ENCODE measurements at regions not wholly inside any gene's neighbourhood (a gene's known extent, or its start where the extent isn't known, plus 50 kb on each side); places are given as distances from the start of the nearest gene placed in this dataset.

GRCh38 chr4:13851085-13851940 is 223.8 kb upstream of the BOD1L1 start:
- Histone ChIP-seq H3K4me1 (ENCODE audit: control insufficient read depth in 2 of 3, insufficient read depth in 2 of 3, low read depth in 1 of 3, low read length in 3 of 3) (peaks cover 0 to 9% (median 3%) of the 10 kb centered on the region in 3 donors), H3K9ac (ENCODE audit: low read length in 3 of 3) (no peak overlapping the region), H3K27me3 (ENCODE audit: control insufficient read depth, insufficient read depth, low read length) (no peaks in the 10 kb centered on the region), H3K4me3 (ENCODE audit: low read length in 3 of 3) (no peak overlapping the region), H3K9me3 (ENCODE audit: control insufficient read depth in 2 of 3, insufficient read depth in 1 of 3, low read length in 3 of 3) (no peaks in the 10 kb centered on the region), H3K36me3 (ENCODE audit: control insufficient read depth in 2 of 3, insufficient read depth in 3 of 3, low read length in 3 of 3) (no peaks in the 10 kb centered on the region), H3K27ac (ENCODE audit: low read depth in 2 of 2, low read length in 2 of 2) (no peak overlapping the region)
- intact Hi-C loops (cut with DNase I): no loop called here
- no peak for FAIRE-seq
- no peak for TF ChIP-seq CTCF (IDR thresholded peaks at IDR 0.05; ENCODE audit: borderline replicate concordance, extremely low read depth, insufficient read depth)
- DNase-seq: no peak

GRCh38 chr4:13852411-13852810 is 224.9 kb upstream of the BOD1L1 start:
- H3K36me3 ChIP-seq (ENCODE audit: control insufficient read depth in 2 of 3, insufficient read depth in 3 of 3, low read length in 3 of 3): no peaks in the 10 kb centered on the region
- H3K4me3 ChIP-seq (ENCODE audit: low read length in 3 of 3): no peak overlapping the region
- no peak for TF ChIP-seq CTCF (IDR thresholded peaks at IDR 0.05; ENCODE audit: borderline replicate concordance, extremely low read depth, insufficient read depth)
- no peak overlapping the region for H3K9ac ChIP-seq (ENCODE audit: low read length in 3 of 3)
- no peaks in the 10 kb centered on the region for H3K27me3 ChIP-seq (ENCODE audit: control insufficient read depth, insufficient read depth, low read length)
- FAIRE-seq (no peak), DNase-seq (no peak)
- peaks cover 0 to 9% (median 3%) of the 10 kb centered on the region in 3 donors for H3K4me1 ChIP-seq (ENCODE audit: control insufficient read depth in 2 of 3, insufficient read depth in 2 of 3, low read depth in 1 of 3, low read length in 3 of 3)
- no peak overlapping the region for H3K27ac ChIP-seq (ENCODE audit: low read depth in 2 of 2, low read length in 2 of 2)
- intact Hi-C loops (cut with DNase I): no loop called here
- no peaks in the 10 kb centered on the region for H3K9me3 ChIP-seq (ENCODE audit: control insufficient read depth in 2 of 3, insufficient read depth in 1 of 3, low read length in 3 of 3)

GRCh38 chr4:13856387-13856786 is 228.9 kb upstream of the BOD1L1 start:
- H3K27me3 ChIP-seq (ENCODE audit: control insufficient read depth, insufficient read depth, low read length): no peaks in the 10 kb centered on the region
- H3K4me3 ChIP-seq (ENCODE audit: low read length in 3 of 3): no peak overlapping the region
- no peak for TF ChIP-seq CTCF (IDR thresholded peaks at IDR 0.05; ENCODE audit: borderline replicate concordance, extremely low read depth, insufficient read depth)
- H3K36me3 ChIP-seq (ENCODE audit: control insufficient read depth in 2 of 3, insufficient read depth in 3 of 3, low read length in 3 of 3): no peaks in the 10 kb centered on the region
- FAIRE-seq (no peak), DNase-seq (no peak)
- no peak overlapping the region for H3K27ac ChIP-seq (ENCODE audit: low read depth in 2 of 2, low read length in 2 of 2)
- peaks cover 0 to 7% (median 5%) of the 10 kb centered on the region in 3 donors for H3K4me1 ChIP-seq (ENCODE audit: control insufficient read depth in 2 of 3, insufficient read depth in 2 of 3, low read depth in 1 of 3, low read length in 3 of 3)
- H3K9me3 ChIP-seq (ENCODE audit: control insufficient read depth in 2 of 3, insufficient read depth in 1 of 3, low read length in 3 of 3): no peaks in the 10 kb centered on the region
- intact Hi-C loops (cut with DNase I): no loop called here
- H3K9ac ChIP-seq (ENCODE audit: low read length in 3 of 3): no peak overlapping the region
